ENCODE measurements at regions not wholly inside any gene's neighbourhood (a gene's known extent, or its start where the extent isn't known, plus 50 kb on each side); places are given as distances from the start of the nearest gene placed in this dataset.

GRCh38 chr13:85286081-85286480 lies 513.1 kb downstream of the SLITRK6 start:
- DNase-seq (no peak), ATAC-seq (no peak)

GRCh38 chr13:85284349-85284748 lies 514.9 kb downstream of the SLITRK6 start:
- DNase-seq: no peak
- ATAC-seq: no peak

- ATAC-seq (no peak), DNase-seq (no peak)
Measured at GRCh38 chr13:85283408-85283807, 515.8 kb downstream of the SLITRK6 start.

- DNase-seq: no peak
- no peak for ATAC-seq
Measured at GRCh38 chr13:85282876-85283275, 516.3 kb downstream of the SLITRK6 start.

- DNase-seq (no peak), ATAC-seq (no peak)
Measured at GRCh38 chr13:85278851-85279250, 520.4 kb downstream of the SLITRK6 start.

GRCh38 chr13:85277748-85278147 lies 521.5 kb downstream of the SLITRK6 start:
- DNase-seq: no peak
- ATAC-seq: no peak

GRCh38 chr13:85266771-85267170 lies 532.4 kb downstream of the SLITRK6 start:
- DNase-seq (no peak), ATAC-seq (no peak)

GRCh38 chr13:85266331-85266730 lies 532.9 kb downstream of the SLITRK6 start:
- ATAC-seq (no peak), DNase-seq (no peak)

GRCh38 chr13:85265296-85265695 lies 533.9 kb downstream of the SLITRK6 start:
- DNase-seq (no peak), ATAC-seq (no peak)

- DNase-seq (no peak), ATAC-seq (no peak)
Measured at GRCh38 chr13:85262499-85262898, 536.7 kb downstream of the SLITRK6 start.

GRCh38 chr13:85261757-85262346 lies 537.4 kb downstream of the SLITRK6 start:
- DNase-seq (no peak), ATAC-seq (no peak)

GRCh38 chr13:85260896-85261295 lies 538.3 kb downstream of the SLITRK6 start:
- ATAC-seq: no peak
- no peak for DNase-seq

GRCh38 chr13:85255978-85256377 lies 543.2 kb downstream of the SLITRK6 start:
- no peak for DNase-seq
- no peak for ATAC-seq

- ATAC-seq: no peak
Measured at GRCh38 chr13:85254641-85255040, 544.6 kb downstream of the SLITRK6 start.

GRCh38 chr13:85249151-85249550 lies 550.1 kb downstream of the SLITRK6 start:
- ATAC-seq: no peak
- DNase-seq: no peak

More at GRCh38 chr13:85254641-85255040, 544.6 kb downstream of the SLITRK6 start:
- no peak for DNase-seq

- DNase-seq (no peak), ATAC-seq (no peak)
Measured at GRCh38 chr13:85247780-85248179, 551.4 kb downstream of the SLITRK6 start.

- DNase-seq (no peak), ATAC-seq (no peak)
Measured at GRCh38 chr13:85243831-85244230, 555.4 kb downstream of the SLITRK6 start.

- DNase-seq (no peak), ATAC-seq (no peak)
Measured at GRCh38 chr13:85241060-85241459, 558.2 kb downstream of the SLITRK6 start.

- ATAC-seq: no peak
Measured at GRCh38 chr13:85236413-85236812, 562.8 kb downstream of the SLITRK6 start.

GRCh38 chr13:85230691-85231093 lies 568.5 kb downstream of the SLITRK6 start:
- ATAC-seq (no peak), DNase-seq (no peak)

More at GRCh38 chr13:85236413-85236812, 562.8 kb downstream of the SLITRK6 start:
- no peak for DNase-seq

GRCh38 chr13:85228692-85229091 lies 570.5 kb downstream of the SLITRK6 start:
- ATAC-seq (no peak), DNase-seq (no peak)

- ATAC-seq (no peak), DNase-seq (no peak)
Measured at GRCh38 chr13:85223883-85224656, 575.1 kb downstream of the SLITRK6 start.

- DNase-seq (no peak), ATAC-seq (no peak)
Measured at GRCh38 chr13:85216576-85216975, 582.6 kb downstream of the SLITRK6 start.

- no peak for ATAC-seq
- no peak for DNase-seq
Measured at GRCh38 chr13:85212692-85213091, 586.5 kb downstream of the SLITRK6 start.

Data from stimulated activated naive CD8-positive, alpha-beta T cell treated with anti-CD3 and anti-CD28 coated beads, Interleukin-15, Interleukin-2, amounts not matched to agents 100 U/mL and 50 U/mL, for 24 hours (primary cell).